ENCODE measurements at regions not wholly inside any gene's neighbourhood (a gene's known extent, or its start where the extent isn't known, plus 50 kb on each side); places are given as distances from the start of the nearest gene placed in this dataset.

- TF ChIP-seq CTCF (IDR thresholded peaks at IDR 0.05) (no peak), E2F5 (CRISPR knock-in tag; IDR thresholded peaks at IDR 0.05) (no peak), ATF6 (CRISPR knock-in tag; IDR thresholded peaks at IDR 0.05) (no peak), SP1 (CRISPR knock-in tag; conservative IDR thresholded peaks at IDR 0.05) (no peak), AR (CRISPR knock-in tag; IDR thresholded peaks at IDR 0.05) (no peak), MAX (CRISPR knock-in tag; IDR thresholded peaks at IDR 0.05) (no peak), FOXJ3 (CRISPR knock-in tag; IDR thresholded peaks at IDR 0.05; ENCODE audit: borderline replicate concordance) (no peak), E2F1 (CRISPR knock-in tag; IDR thresholded peaks at IDR 0.05) (no peak), AFF4 (CRISPR knock-in tag; IDR thresholded peaks at IDR 0.05; ENCODE audit: borderline replicate concordance) (no peak)
These were observed 307.5 kb downstream of the ETS1 start for GRCh38 chr11:128279866-128280265.

Data from WTC11 (cell line).